GM12874 (cell line): ENCODE measurements at regions not wholly inside any gene's neighbourhood (a gene's known extent, or its start where the extent isn't known, plus 50 kb on each side); places are given as distances from the start of the nearest gene placed in this dataset.

Source experiments
- TF ChIP-seq, protein P1 (sequence below): IDR thresholded peaks from 2 replicates; pipeline ENCODE4 v1.5.1; 2011; ENCODE audit warnings: low read depth, mild to moderate bottlenecking, control low read depth, low read length, moderate library complexity; ENCODE audit not compliant: insufficient read depth

- TF ChIP-seq, protein P1, sequence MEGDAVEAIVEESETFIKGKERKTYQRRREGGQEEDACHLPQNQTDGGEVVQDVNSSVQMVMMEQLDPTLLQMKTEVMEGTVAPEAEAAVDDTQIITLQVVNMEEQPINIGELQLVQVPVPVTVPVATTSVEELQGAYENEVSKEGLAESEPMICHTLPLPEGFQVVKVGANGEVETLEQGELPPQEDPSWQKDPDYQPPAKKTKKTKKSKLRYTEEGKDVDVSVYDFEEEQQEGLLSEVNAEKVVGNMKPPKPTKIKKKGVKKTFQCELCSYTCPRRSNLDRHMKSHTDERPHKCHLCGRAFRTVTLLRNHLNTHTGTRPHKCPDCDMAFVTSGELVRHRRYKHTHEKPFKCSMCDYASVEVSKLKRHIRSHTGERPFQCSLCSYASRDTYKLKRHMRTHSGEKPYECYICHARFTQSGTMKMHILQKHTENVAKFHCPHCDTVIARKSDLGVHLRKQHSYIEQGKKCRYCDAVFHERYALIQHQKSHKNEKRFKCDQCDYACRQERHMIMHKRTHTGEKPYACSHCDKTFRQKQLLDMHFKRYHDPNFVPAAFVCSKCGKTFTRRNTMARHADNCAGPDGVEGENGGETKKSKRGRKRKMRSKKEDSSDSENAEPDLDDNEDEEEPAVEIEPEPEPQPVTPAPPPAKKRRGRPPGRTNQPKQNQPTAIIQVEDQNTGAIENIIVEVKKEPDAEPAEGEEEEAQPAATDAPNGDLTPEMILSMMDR, result no peak
Measured at GRCh38 chr1:199245946-199246345, 607.1 kb downstream of the PTPRC start.

DNA sequence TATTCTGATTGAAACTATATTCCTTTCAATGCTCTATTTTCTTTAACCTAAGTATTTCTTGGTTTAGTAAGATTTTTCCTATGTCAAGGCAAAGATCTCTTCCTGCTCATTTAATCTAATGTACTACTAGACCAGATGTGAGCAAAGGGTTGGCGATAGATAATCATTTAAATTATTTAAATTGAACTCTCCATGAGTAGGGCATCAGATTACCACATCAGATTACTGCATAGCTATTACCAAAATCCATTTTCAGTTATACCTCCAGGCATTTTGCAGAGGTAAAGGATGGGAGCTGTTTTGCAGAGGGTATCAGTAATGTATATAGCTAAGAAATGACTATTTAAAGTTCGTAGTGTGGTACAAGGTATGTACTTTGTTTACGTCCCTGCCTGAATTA, 607.9 kb downstream of the PTPRC start:
- TF ChIP-seq, protein P1, result no peak

GRCh38 chr1:199247891-199248290, 609.1 kb downstream of the PTPRC start:
- TF ChIP-seq, protein P1, result no peak

DNA sequence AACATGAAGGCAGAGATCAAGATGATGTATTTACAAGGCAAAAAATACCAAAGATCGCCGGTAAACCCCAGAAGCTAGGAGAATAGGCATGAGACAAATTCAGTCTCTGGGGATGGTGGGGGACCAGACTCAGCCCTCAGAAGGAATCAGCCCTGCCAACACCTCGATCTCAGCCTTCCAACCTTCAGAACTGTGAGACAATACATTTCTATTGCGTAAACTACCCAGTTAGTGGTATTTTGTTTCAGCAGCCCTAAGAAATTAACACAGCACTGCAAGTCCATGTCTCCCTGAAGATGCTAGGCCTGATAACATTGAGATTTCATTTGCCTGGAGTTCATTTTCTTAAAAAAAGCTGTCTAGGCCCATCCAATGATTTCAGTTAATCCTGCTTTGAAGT, 622.5 kb downstream of the PTPRC start:
- TF ChIP-seq, protein P1, result no peak

- TF ChIP-seq, protein P1, result no peak
Measured at GRCh38 chr1:199264283-199264682, 625.4 kb downstream of the PTPRC start.

DNA sequence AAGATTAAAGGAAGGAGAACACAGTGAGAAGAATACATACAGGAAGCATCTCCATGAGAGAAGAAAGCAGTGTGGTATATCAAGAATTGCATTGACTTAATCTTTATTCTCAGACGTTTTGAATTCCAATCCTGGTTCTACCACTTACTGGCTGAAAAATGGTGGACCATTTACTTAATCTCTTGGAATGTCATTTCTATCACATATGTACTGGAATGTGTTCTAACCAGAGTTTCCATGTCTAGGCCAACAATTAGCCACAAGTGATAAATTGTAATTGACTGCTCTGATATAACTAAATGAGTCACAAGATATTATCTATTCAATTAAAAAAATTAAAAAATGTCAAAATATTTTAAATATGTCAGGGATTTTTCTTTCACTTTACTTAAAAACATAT, 626.1 kb downstream of the PTPRC start:
- TF ChIP-seq, protein P1, result no peak

GRCh38 chr1:199265319-199265718, 626.5 kb downstream of the PTPRC start:
- TF ChIP-seq, protein P1, result no peak

- TF ChIP-seq, protein P1, result no peak
Measured at GRCh38 chr1:199269241-199269640, 630.4 kb downstream of the PTPRC start.
